ENCODE measurements at regions not wholly inside any gene's neighbourhood (a gene's known extent, or its start where the extent isn't known, plus 50 kb on each side); places are given as distances from the start of the nearest gene placed in this dataset.
"Not testable (repeated sequence)": the region's sequence is repeated elsewhere in the genome, so short reads cannot be mapped to it uniquely, and the experiment has no call there.

DNA sequence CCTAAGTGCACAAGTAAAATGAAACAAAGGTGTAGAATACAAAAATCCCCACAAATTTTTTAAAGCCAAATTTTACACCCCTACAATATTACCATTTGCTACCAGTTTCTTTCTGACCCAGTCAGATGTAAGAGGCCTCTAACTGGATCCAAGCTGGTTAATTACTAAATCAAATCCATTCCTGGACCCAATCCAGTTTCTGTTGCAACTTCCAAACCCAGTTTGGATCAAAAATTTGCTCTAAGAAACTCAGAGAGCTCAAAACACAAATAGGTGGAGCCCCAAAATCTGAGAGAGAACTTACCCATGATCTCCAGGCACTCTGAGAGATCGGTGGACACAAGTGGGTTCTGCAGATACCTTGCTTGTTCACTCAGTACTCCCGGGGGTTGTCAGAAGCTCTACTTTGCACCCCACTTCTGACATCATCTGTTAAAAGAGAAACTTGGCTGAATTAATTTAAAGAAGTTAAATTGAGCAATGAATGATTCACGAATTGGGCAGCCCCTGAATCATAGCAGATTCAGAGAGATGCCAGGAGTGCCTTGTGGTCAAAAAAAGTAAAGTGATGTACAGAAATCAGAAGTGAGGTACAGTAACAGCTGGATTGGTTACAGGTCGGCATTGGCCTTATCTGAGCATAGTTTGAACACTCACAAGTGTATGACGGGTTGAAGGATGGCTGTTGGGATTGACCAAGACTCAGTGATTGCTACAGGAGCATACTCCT lies 448.0 kb downstream of the KCNT2 start:
- DNase-seq (ENCODE audit: low read depth): no peak

DNA sequence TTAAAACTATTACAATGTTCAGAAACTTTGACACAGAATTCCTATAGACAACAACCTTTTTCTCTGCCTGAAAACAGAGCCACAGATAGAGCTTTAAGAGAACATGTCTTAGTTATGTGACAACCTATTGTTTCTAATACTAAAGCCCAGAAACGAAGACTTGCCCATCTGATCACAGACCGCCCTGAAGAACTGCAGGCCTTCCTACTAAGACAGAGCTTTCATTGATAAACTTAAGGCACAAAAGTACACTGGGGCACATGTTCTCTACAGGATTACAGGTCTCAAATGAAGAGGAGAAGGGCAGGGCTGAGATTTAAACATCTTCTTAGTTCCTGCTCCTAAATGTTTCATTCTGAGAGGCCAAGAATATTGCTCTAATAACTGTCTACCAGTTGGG lies 452.7 kb downstream of the KCNT2 start:
- DNase-seq (ENCODE audit: low read depth): no peak

DNA sequence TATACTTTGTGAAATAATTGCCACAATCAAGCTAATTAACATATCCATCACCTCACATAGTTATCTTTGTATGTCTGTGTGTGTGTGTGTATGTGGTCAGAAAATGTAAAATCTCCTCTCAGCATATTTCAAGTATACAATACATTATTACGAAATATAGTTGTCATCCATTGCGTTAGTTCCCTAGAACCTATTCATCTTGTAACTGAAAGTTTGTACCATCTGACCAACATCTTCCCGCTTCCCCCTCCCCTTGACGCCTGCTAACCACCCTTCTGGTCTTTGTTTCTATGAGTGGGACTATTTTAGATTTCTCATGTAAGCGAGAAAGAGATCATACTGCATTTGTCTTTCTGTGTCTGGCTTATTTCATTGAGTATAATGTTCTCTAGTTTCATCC lies 455.3 kb downstream of the KCNT2 start:
- DNase-seq (ENCODE audit: low read depth): no peak

DNA sequence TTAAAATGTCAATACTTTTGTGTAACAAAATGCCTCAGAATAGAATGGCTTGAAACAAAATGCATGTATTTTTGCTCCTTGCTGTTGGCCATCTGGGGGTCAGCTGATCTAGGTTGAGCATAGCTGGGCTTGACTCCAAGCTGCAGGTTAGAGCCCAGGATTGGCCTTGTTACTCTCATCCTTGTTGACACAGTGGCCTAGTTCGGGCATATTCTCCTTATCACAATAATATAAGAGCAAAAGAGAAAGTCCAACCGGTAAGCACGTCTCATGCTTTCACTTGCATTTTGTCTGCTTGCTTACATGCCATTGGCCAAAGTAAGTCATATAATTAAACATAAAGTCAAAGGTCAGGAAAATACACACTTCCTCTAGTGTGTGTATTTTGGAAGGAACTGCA lies 456.2 kb downstream of the KCNT2 start:
- DNase-seq (ENCODE audit: low read depth): no peak

DNA sequence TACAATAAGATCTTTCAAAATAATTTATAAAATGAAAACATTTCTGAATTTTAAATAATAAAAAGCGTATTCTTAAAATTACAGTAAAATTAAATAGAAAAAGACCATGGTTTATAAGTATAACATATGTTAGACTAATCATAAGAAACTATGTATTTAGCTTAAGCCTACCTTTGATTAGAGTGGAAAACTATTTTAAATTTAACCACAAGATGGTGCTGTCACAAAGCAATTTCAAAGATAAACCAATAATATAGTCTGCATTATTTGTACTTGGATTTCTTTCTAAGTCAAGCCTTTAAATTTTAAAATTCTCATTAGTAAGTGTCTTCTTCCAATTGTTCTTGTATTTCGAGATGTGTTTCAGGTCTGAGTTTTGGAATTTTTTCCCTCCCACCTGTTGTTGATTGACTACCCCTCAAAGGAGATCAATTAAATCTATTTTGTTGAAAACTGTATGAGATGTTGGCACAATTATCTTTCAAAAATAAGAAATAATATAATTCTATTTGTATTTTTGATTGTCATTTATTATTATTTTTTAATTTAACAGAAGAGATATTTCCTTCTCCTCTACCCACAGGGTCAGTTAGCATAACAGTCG lies 459.8 kb downstream of the KCNT2 start:
- no peak for DNase-seq (ENCODE audit: low read depth)

DNA sequence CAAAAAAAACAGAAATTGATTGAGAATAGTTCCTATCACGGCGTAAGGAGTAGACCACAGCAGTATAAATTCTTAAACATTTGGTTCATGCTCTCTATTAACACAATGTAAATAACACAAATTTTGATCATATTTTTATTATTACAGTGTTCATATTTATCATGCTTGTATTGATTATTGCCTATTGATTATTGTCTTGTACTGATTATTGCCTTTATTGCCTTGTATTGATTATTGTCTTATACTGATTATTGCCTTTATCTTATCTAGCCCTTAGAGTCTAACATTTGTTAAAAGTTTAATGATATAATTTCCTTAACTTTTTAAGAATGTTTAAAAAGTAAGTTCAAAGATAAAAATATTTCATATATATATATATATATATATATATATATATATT lies 460.7 kb downstream of the KCNT2 start:
- no peak for DNase-seq (ENCODE audit: low read depth)

DNA sequence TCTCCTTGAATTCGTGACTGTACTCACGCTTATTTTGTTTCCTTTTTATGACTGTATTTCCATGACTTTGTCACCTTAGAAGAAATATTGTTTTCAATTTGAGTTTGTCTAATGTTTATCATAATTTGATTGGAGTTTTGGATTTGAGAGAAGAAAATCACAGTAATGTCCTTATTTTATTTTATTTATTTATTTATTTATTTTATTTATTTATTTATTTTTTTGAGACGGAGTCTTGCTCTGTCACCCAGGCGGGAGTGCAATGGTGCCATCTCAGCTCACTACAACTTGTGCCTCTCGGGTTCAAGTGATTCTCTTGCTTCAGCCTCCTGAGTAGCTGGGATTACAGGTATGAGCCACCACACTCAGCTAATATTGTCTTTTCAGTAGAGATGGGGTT lies 463.1 kb downstream of the KCNT2 start:
- DNase-seq (ENCODE audit: low read depth): not testable (repeated sequence)

DNA sequence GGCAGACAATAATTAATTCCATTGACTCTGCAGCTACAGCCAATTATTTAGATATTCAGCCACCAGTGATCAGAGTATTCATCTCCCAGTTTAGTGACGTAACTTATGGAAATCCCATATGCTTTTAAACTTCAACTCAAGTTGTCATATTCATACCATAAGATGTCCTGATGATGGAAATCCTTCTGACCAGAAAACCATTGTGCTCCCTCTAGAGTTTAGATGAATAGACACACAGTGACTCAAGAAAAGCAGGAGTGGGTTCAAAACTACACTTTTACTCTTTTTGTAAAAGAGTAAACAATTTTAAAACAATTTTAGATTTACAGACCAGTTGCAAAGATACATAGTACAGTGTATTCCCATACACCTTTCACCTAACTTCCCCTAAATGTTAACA lies 463.7 kb downstream of the KCNT2 start:
- DNase-seq (ENCODE audit: low read depth): no peak

DNA sequence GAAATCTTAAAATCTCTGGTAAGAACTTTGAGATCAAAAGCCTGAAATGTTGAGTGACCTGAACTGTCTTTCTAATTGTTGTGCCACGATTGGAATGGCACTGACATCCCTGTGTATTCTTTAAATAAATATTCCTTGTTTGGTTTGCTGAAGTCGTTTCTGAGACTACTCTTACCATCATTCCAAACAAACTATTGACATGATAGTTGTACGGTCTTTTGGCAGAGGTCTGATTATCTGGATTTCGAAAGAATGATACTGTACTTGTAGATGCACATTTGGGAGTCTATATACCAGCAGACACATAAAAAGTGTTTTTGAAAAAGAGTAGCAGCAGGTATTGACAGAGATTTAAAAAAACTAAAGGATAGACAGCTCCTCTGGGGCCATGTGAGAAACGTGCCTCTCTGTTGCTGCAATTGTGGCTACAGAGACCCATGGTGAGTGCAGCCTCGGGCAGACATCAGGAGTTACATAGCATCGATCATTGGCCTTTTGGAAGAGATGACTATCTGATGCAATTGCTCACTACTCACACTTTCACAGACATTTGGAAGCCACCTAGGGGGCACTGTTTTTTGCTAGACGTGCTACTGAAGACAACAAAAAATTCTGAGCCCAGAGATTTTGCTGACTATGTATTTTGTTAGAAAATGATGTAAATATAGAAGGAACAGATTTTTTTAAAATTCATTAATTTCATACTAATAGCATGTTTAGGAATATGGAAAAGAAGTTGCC lies 464.5 kb downstream of the KCNT2 start:
- DNase-seq (ENCODE audit: low read depth): no peak

DNA sequence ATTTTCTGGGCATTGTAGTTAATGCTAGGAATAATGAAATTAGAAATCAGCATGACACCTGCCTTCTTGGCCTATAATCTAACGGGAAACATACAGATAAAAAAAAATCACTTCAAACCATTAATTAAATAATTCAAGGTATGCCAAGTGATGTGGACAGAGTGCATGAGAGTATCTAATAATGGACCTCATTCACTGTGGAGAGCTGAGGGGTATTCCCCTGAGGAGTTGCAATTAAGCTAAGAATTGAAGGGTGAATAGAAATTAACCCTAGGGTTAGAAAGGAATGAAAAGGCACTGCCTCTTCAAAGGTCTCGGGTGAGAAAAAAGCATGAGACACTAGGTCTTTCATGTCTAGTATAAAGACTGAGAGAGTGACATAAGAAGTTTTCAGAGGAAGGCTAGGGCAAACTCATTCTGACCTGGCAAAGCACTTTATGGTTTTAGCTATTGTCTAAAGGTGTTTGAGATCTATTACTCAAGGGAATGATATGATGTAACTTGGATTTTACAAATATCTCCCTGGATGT lies 466.1 kb downstream of the KCNT2 start:
- DNase-seq (ENCODE audit: low read depth): no peak

DNA sequence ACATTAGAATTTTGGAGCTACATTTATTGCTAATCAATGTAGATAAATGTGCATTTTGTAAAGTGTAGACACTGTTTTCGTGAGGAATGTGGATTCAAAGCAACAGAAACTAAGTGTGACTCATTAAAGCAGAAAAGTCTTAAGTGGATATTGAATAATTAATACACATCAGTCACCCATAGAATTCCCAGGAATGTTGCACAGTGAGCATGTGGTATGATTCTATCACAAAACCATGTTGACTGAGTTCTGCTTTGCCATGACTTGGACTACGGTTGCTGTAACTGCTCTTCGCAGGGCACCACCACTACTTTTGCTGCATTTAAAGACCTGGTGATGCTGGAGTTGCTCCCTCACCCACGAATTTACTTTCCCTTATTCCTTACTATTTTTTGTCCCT lies 471.8 kb downstream of the KCNT2 start:
- no peak for DNase-seq (ENCODE audit: low read depth)

DNA sequence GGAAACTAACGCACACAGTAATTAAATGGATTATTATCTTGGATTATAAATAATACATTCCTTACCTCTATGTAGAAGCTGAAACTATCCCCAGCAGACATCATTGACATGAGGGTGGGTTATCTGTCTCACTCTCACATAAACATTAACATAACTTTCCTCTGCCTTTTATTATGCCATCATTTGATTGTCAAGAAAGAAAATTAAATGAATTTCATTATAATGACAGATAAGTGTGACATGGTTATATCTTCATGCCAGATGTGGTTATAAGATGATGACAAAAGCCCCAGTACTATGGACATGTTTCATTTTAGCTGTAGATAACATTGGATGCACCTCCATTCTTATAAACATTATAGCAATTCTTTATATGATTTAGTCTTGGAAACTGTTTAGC lies 476.5 kb downstream of the KCNT2 start:
- no peak for DNase-seq (ENCODE audit: low read depth)

DNA sequence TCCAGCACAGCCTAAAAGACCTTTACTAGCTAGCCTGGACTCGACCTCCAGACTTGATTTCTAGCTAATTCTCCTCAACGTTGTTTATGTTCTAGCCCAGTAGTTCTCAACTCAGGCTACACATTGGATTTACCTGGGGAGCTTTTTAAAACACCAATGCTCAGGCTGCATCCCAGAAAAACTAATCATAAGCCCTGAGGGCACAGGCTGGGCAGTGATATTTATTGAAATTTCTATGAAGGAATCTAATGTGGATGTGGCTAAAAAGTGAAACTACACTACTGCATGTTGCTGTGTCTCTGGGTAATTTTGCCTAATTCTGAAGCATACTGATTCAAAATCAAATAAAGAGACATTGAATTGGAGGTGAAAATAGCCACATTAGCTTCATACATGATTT lies 479.4 kb downstream of the KCNT2 start:
- DNase-seq (ENCODE audit: low read depth): no peak

DNA sequence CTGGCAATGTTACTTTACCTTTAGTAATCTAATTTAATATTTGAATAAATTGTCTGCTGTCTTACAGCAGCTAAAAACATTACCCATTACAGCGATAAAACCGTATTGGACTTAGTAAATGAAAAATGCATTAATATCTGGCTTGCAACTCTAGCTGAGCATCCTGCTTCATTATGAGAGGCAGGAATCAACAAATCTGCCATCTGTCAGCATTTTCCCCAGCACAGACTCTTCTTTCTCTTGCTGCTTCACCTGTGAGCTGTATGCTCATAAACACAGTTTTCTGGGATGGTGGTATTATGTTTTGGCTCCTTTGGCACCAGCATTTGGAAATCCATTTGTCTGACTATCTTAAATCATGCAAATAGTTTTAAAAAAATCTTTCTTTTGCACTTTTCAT lies 487.1 kb downstream of the KCNT2 start:
- DNase-seq (ENCODE audit: low read depth): no peak

DNA sequence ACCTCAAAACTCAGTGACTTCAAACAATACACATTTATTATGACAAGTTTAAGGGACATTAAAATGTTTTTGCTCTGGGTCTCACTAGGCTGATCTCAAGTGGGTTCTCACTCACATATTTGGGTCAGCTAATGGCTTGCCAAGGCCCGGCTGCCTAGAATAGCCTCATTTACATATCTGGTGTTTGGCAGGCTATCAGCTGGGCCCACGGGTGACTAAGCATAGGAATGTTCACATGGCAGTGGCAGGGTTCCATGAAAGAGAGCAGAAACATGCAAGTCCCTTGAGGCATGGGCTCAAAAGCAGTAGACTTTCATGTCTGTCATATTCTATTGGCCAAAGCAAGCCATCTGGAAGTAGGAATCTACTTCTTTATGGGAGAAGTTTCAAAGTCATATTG lies 492.6 kb downstream of the KCNT2 start:
- no peak for DNase-seq (ENCODE audit: low read depth)

DNA sequence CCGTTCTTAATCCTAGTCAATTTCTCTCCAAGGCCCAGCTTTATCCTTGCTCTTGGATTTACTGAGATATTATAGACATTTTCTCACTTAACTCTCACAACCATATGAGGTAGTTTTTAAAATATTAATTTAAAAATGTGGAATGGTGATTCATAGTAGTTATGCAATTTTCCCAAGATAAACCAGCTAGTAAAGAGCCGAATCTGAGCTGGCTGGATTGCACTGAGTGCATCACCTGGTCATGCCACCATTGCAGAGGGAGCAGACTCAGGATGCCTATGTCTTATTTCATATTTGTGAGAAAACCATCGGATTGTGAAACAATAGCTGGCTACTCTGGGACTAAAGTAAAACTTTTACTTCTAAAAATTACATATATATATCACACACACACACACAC lies 494.0 kb downstream of the KCNT2 start:
- no peak for DNase-seq (ENCODE audit: low read depth)

DNA sequence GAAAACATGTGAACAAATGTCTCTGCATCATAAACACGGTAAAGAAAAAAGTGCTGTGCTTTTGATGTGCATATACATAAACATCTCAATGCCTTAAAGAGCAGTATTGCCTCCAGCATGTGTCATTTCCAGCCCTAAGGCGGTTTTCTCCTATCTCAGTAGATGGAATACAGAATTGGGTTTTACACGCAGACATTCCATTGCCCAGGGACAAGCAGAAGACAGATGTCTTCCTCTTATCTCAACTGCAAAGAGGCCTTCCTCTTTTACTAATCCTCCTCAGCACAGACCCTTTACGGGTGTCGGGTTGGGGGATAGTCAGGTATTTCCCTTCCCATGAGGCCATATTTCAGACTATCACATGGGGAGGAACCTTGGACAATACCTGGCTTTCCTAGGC lies 499.2 kb downstream of the KCNT2 start:
- not testable (repeated sequence) for DNase-seq (ENCODE audit: low read depth)

DNA sequence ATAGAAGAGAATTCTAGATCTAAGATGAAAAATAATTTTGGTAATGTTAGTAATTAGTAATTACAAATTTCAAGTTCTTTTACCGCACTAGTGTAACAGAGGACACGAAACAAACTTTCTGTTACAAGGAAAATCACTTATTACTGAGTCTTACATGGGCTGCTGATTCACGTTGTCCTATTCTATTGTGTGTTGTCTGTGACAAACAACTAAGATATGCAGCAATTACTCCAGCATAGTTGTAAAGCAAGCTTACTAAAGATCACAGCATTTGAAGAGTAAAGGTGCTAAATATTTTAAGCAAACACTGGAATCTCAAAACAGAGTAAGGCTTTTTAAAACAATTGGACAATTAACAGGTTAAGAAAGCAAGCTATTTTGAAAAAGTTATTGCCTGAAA lies 502.3 kb downstream of the KCNT2 start:
- DNase-seq (ENCODE audit: low read depth): no peak

DNA sequence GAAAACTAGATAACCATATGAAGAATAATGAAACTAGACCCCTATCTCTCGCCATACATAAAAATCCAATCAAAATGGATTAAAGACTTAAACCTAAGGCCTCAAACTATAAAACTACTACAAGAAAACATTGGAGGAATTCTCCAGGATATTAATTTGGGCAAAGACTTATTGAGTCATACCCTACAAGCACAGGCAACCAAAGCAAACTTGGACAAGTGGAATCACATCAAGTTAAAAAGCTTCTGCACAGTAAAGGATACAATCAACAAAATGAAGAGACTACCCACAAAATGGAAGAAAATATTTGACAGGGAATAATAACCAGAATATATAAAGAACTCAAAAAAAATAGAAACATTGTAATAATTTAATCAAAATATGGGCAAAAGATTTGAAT lies 505.4 kb downstream of the KCNT2 start:
- no peak for DNase-seq (ENCODE audit: low read depth)

DNA sequence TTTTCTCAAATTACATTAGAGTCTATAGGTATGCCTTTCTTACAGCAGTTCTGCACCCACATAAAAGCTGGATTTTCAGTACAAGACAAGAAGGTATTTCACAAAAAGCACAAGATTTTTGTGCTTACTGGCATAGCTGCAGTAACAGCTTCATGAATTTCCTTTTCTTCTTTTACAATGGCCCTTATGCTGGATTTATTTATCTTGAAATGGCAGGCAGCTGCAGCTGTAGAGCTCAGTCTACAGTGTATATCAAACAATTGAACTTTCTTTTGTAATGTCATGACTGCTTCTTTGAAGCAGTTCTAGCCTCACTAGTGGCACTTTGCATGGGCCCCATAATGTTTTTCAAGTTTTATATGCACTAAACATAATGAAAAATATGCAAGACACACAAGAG lies 510.2 kb downstream of the KCNT2 start:
- no peak for DNase-seq (ENCODE audit: low read depth)

DNA sequence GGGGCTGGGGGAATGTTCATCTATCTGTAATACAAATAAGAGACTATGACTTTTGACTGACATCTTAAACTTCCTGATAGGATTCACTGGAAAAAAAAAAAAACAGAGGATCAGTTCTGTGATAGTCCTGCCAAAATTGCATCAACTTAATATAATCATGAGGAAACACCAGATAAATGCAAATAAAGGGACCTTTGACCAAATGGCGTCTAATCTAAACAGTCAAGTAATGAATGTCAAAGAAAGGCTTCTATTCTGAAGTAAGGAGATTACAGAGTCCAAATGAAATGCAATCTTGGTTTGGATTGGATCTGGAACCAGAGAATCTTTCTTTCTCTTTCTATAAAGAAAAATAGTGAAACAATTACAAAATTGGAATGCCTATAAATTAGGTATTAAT lies 513.4 kb downstream of the KCNT2 start:
- DNase-seq (ENCODE audit: low read depth): no peak

DNA sequence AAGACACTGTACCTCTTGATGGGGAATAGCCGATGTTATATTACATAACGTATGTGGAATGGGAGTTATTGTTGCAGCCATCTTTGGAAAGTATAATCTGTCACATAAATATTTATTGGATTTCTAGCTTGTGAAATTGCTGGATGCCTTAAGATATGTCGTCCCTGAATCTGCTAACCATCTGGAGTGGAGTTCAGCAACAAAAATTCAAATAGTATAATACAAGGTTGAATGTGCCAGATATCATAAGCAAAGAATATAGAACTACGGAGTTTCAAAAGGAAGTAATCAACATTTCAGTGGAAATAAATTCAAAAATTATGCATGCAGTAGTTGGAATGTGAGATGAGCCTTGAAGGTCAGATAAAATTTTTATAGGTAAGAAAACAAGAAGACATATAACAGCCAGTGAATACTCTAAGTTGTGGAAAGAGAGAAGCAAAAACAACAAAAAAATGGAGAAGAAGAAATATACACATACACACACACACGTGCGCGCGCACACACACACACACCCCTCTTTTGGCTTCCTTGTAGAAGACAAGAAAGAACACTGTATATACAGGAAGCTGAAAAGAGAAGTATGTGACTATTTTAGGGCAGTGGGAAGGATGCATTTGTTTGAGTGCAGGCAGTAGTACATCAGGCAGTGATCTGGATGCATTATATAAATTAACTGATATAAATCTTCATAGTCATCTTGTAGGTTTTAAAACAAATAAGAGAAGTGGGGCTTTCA lies 516.7 kb downstream of the KCNT2 start:
- DNase-seq (ENCODE audit: low read depth): no peak

DNA sequence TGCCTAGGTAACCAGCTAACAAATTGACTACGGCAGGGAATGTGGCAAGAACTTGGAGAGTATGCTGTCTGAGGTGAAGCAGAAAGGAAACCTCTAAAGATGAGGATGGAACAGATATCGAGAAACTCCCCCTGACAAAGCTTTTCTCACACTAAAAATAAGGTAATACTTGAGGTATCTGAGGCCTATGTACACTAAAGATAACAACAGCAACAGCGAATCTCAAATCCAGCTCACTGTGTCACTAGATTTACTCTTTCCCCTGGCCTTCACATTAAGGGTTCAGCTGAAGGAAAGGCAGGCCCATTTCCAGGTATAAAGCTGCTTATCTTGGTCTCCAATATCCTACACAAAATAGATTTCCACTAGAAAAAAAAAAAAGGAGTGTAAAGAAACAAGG lies 518.0 kb downstream of the KCNT2 start:
- DNase-seq (ENCODE audit: low read depth): no peak

Data from activated T-cell treated with anti-CD3 and anti-CD28 coated beads for 1 hour (primary cell).